IMR-90 (cell line): ENCODE measurements at regions not wholly inside any gene's neighbourhood (a gene's known extent, or its start where the extent isn't known, plus 50 kb on each side); places are given as distances from the start of the nearest gene placed in this dataset.
"Not testable (repeated sequence)": the region's sequence is repeated elsewhere in the genome, so short reads cannot be mapped to it uniquely, and the experiment has no call there.

Source experiments
- ATAC-seq: fragments of 200-7000 bp; cut with Tn5 transposase; 2 replicates; pipeline ENCODE4 v1.9.1; 2020; ENCODE audit warnings: low read depth, mild to moderate bottlenecking, moderate library complexity
- BruUV-seq: library from RNA; stranded (reverse); fragments of 400-500 nt; replicated peaks from 2 replicates; lab custom pipeline; 2021; lab: Mats Ljungman, UMichigan
- CTCF ChIA-PET: fragments of 300-600 bp; formaldehyde crosslinking; extraction: SDS; loops from one replicate; lab custom pipeline; 2021; ENCODE audit warnings: antibody characterized with exemption; lab: Yijun Ruan, JAX
- POLR2A ChIA-PET: fragments of 300-600 bp; sonication (Branson Sonifier 250); formaldehyde crosslinking; loops from one replicate; lab custom pipeline; 2022; ENCODE audit warnings: antibody characterized with exemption; ENCODE audit not compliant: unreplicated experiment; lab: Charles Lee
- DNase-seq: peaks from one replicate; pipeline ENCODE4 v3.0.0; 2013
- H2AFZ ChIP-seq: replicated peaks from 2 replicates; pipeline ENCODE3; 2013; ENCODE audit warnings: low read length, mild to moderate bottlenecking; ENCODE audit not compliant: poor library complexity
- H2AK5ac ChIP-seq: 2 replicates; pipeline ENCODE4 v1.6.1; 2013; ENCODE audit warnings: low read depth, low read length, inconsistent platforms
- H2AK9ac ChIP-seq: replicated peaks from 2 replicates; pipeline ENCODE3; 2013; ENCODE audit warnings: mild to moderate bottlenecking, low read depth, low read length, moderate library complexity; ENCODE audit not compliant: poor library complexity
- H2BK120ac ChIP-seq: 2 replicates; pipeline ENCODE4 v1.6.1; 2013; ENCODE audit warnings: low read depth, low read length, inconsistent platforms
- H2BK15ac ChIP-seq: 3 replicates; pipeline ENCODE4 v1.6.1; 2013; ENCODE audit warnings: low read depth, low read length, inconsistent platforms
- H2BK20ac ChIP-seq: 2 replicates; pipeline ENCODE4 v1.6.1; 2013; ENCODE audit warnings: low read depth, mild to moderate bottlenecking, inconsistent platforms, low read length, moderate library complexity
- H2BK5ac ChIP-seq: 2 replicates; pipeline ENCODE4 v1.6.1; 2013; ENCODE audit warnings: mild to moderate bottlenecking, low read depth, low read length, inconsistent platforms; ENCODE audit not compliant: poor library complexity, severe bottlenecking
- H3K14ac ChIP-seq: replicated peaks from 2 replicates; pipeline ENCODE4 v1.6.1; 2013; ENCODE audit warnings: low read depth, low read length, inconsistent platforms
- H3K18ac ChIP-seq: 2 replicates; pipeline ENCODE4 v1.6.1; 2013; ENCODE audit warnings: low read depth, low read length, control low read depth
- H3K23ac ChIP-seq: 2 replicates; pipeline ENCODE4 v1.6.1; 2013; ENCODE audit warnings: low read depth, low read length, inconsistent platforms
- H3K27ac ChIP-seq: 2 replicates; pipeline ENCODE4 v1.5.1; 2013; ENCODE audit warnings: mild to moderate bottlenecking, control low read depth, low read length; ENCODE audit not compliant: insufficient read depth
- H3K27me3 ChIP-seq: 2 replicates; pipeline ENCODE4 v1.6.1; 2013; ENCODE audit warnings: low read length; ENCODE audit not compliant: control insufficient read depth, insufficient read depth
- H3K36me3 ChIP-seq: 2 replicates; pipeline ENCODE4 v1.6.1; 2013; ENCODE audit warnings: low read length, mixed read lengths; ENCODE audit not compliant: control insufficient read depth, insufficient read depth
- H3K4ac ChIP-seq: 2 replicates; pipeline ENCODE4 v1.6.1; 2013; ENCODE audit warnings: low read depth, low read length, inconsistent platforms
- H3K4me1 ChIP-seq: 2 replicates; pipeline ENCODE4 v1.6.1; 2013; ENCODE audit warnings: low read length, mixed read lengths; ENCODE audit not compliant: control insufficient read depth, insufficient read depth
- H3K4me2 ChIP-seq: 2 replicates; pipeline ENCODE4 v1.6.1; 2013; ENCODE audit warnings: low read depth, mild to moderate bottlenecking, control low read depth, low read length, moderate library complexity
- H3K4me3 ChIP-seq: 2 replicates; pipeline ENCODE4 v1.5.1; 2013; ENCODE audit warnings: low read depth, mild to moderate bottlenecking, control low read depth, low read length, moderate library complexity; ENCODE audit not compliant: insufficient read depth
- H3K56ac ChIP-seq: 2 replicates; pipeline ENCODE4 v1.6.1; 2013; ENCODE audit warnings: low read length, inconsistent platforms; ENCODE audit not compliant: insufficient read depth; ENCODE audit errors: extremely low read depth
- H3K79me1 ChIP-seq, 2 experiments: 2 replicates each; pipeline ENCODE4 v1.6.1; 2013; ENCODE audit warnings: low read length in 2 of 2, inconsistent platforms in 1 of 2, low read depth in 1 of 2
- H3K9ac ChIP-seq: 2 replicates; pipeline ENCODE4 v1.6.1; 2013; ENCODE audit warnings: low read depth, low read length, control low read depth
- H3K9me1 ChIP-seq: 2 replicates; pipeline ENCODE4 v1.6.1; 2013; ENCODE audit warnings: low read length, inconsistent platforms; ENCODE audit not compliant: insufficient read depth
- H3K9me3 ChIP-seq: 2 replicates; pipeline ENCODE4 v1.6.1; 2013; ENCODE audit warnings: low read length; ENCODE audit not compliant: control insufficient read depth, insufficient read depth
- H4K20me1 ChIP-seq: 2 replicates; pipeline ENCODE4 v1.6.1; 2013; ENCODE audit warnings: low read length, inconsistent platforms; ENCODE audit not compliant: insufficient read depth
- H4K5ac ChIP-seq: 2 replicates; pipeline ENCODE4 v1.6.1; 2013; ENCODE audit warnings: mild to moderate bottlenecking, low read depth, low read length, control low read depth
- H4K8ac ChIP-seq, 2 experiments: 2 replicates each; pipeline ENCODE4 v1.6.1; 2013; ENCODE audit warnings: low read depth in 2 of 2, low read length in 2 of 2, control low read depth in 1 of 2, inconsistent platforms in 1 of 2
- H4K91ac ChIP-seq: 2 replicates; pipeline ENCODE4 v1.6.1; 2013; ENCODE audit warnings: low read depth, low read length, inconsistent platforms; ENCODE audit not compliant: insufficient read depth
- WGBS, 2 experiments: methylation state at CpG; one replicate each; pipeline versions ENCODE4 v1.1.5 to v1.1.7; 2013; ENCODE audit warnings: missing lambda C conversion rate in 2 of 2; ENCODE audit not compliant: insufficient read length in 1 of 2; ENCODE audit errors: extremely low coverage in 2 of 2; 5-methylcytosine and 5-hydroxymethylcytosine counted together
- dilution Hi-C: fragments of 300-500 bp; cut with HindIII; formaldehyde crosslinking; loops from one replicate; pipeline ENCODE4 v1.14.3; 2018; ENCODE audit warnings: low sequenced_read_pairs; ENCODE audit not compliant: unreplicated experiment
- in situ Hi-C: fragments of 300-500 bp; cut with MboI; formaldehyde crosslinking; loops from 3 replicates; pipeline ENCODE4 v1.14.3; 2019; ENCODE audit warnings: low sequenced_read_pairs, inconsistent platforms, mixed read lengths
- intact Hi-C: fragments of 100-400 bp; cut with micrococcal nuclease; formaldehyde crosslinking; loops from 2 replicates; pipeline ENCODE4 v1.10.0; 2022

DNA sequence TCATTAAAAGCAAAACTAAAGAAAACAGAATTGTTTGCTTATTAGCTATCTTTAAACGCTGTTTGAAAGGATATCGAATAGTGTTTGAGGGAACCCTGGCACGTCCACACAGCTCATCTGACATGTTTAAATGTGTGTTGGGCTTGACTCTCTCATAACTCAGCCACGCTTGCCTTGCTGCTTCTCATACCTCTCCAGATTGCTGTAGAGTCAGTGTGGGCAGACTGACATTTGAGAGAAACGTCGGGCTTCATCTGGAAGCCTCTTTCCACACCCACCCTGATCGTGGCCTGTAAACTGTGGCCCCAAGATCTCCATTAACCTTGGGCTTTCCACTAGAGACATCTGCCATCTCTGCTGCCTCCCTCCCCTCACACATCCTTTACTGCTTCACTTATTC is 226.4 kb upstream of the PLGLB2 start:
- H4K91ac ChIP-seq, H2BK20ac ChIP-seq, CTCF ChIA-PET, H3K27me3 ChIP-seq, H3K27ac ChIP-seq, H4K5ac ChIP-seq, POLR2A ChIA-PET, H2BK15ac ChIP-seq, H2AFZ ChIP-seq, intact Hi-C loops, in situ Hi-C loops, H3K4me1 ChIP-seq, H2BK5ac ChIP-seq, ATAC-seq, H3K4ac ChIP-seq, H3K23ac ChIP-seq, H3K4me3 ChIP-seq, H3K14ac ChIP-seq, H3K36me3 ChIP-seq, H3K9ac ChIP-seq, H3K9me1 ChIP-seq, H2BK120ac ChIP-seq, H3K4me2 ChIP-seq, H3K18ac ChIP-seq, H3K9me3 ChIP-seq, dilution Hi-C loops, H2AK5ac ChIP-seq, H4K8ac ChIP-seq, BruUV-seq, H2AK9ac ChIP-seq, DNase-seq, H3K56ac ChIP-seq: not testable (repeated sequence)
- no CpG with 5 or more reads among the region's 7 CpGs for WGBS, 2 experiments
- Histone ChIP-seq H3K79me1 (peaks cover 0 to 12% of the 10 kb centered on the region in 2 experiments; a peak in 2 of 4 replicates), H4K20me1 (peaks cover 58% of the 10 kb centered on the region)

DNA sequence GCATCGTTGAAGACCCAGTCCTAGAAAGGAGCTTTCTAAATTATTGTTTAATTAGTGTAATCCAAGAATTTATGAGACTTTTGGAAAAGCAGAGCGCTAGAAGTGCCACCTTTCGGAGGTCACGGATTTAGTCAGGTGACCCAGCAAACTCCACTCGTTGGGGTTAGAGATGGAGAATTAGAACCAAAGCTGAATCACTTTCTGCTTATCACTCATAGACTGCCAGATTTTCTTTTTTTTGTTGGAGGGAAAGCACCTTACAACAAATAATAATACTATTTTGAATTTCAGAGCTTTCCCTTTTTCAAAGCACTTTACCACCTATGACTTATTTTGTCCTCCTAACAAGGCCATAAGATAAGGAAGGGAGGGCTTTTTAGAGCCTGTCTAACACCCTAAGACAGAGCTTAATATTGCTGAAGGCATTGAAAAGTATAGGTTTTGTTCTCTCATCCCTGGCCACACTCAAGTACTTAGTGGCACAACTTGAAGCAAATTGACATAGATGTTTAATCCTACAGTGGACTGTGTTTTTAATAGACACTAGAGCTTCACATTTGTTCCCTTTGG is 223.2 kb upstream of the PLGLB2 start:
- WGBS, 2 experiments, result no CpG with 5 or more reads among the region's 5 CpGs
- H2AFZ ChIP-seq, CTCF ChIA-PET: not testable (repeated sequence)

More for the DNA sequence above, 223.2 kb upstream of the PLGLB2 start:
- H2BK15ac ChIP-seq, H4K91ac ChIP-seq, H3K4me3 ChIP-seq, intact Hi-C loops, H4K8ac ChIP-seq, H3K9ac ChIP-seq, H2BK5ac ChIP-seq, H3K23ac ChIP-seq, H2AK5ac ChIP-seq, BruUV-seq, H3K18ac ChIP-seq, H4K5ac ChIP-seq, H3K36me3 ChIP-seq, H3K27me3 ChIP-seq, H3K14ac ChIP-seq, H3K56ac ChIP-seq, dilution Hi-C loops, H3K9me1 ChIP-seq, ATAC-seq, H3K4ac ChIP-seq, H2BK20ac ChIP-seq, H3K4me1 ChIP-seq, H3K4me2 ChIP-seq, H3K9me3 ChIP-seq, H2BK120ac ChIP-seq, H2AK9ac ChIP-seq, in situ Hi-C loops, H3K27ac ChIP-seq, DNase-seq, POLR2A ChIA-PET: not testable (repeated sequence)
- Histone ChIP-seq H3K79me1 (peaks cover 0 to 14% of the 10 kb centered on the region in 2 experiments; a peak in 2 of 4 replicates), H4K20me1 (peaks cover 47% of the 10 kb centered on the region)
